MM.1S (cell line): ENCODE measurements at regions not wholly inside any gene's neighbourhood (a gene's known extent, or its start where the extent isn't known, plus 50 kb on each side); places are given as distances from the start of the nearest gene placed in this dataset.
"Not testable (repeated sequence)": the region's sequence is repeated elsewhere in the genome, so short reads cannot be mapped to it uniquely, and the experiment has no call there.

ENCODE experiments used
- CTCF ChIP-seq: fragments of 300-600 bp; sonication (generic); IDR thresholded peaks from 2 replicates; pipeline ENCODE4 v1.5.1; 2016; ENCODE audit warnings: antibody characterized with exemption, low read length, mixed read lengths
- EZH2 ChIP-seq: fragments of 300-600 bp; sonication (generic); optimal IDR thresholded peaks from 2 replicates; pipeline ENCODE3; 2017; ENCODE audit warnings: low read depth, mild to moderate bottlenecking, antibody characterized with exemption, low read length, mixed read lengths

- TF ChIP-seq CTCF, EZH2: not testable (repeated sequence)
These were observed 136.5 kb downstream of the ZNF92 start for GRCh38 chr7:65510187-65510538.
